Activated CD8-positive, alpha-beta memory T cell treated with anti-CD3 and anti-CD28 coated beads for 36 hours (primary cell): ENCODE measurements at regions not wholly inside any gene's neighbourhood (a gene's known extent, or its start where the extent isn't known, plus 50 kb on each side); places are given as distances from the start of the nearest gene placed in this dataset.
"Not testable (repeated sequence)": the region's sequence is repeated elsewhere in the genome, so short reads cannot be mapped to it uniquely, and the experiment has no call there.

Source experiments
- CTCF ChIA-PET: fragments of 350-600 bp; sonication (Branson Sonifier 250); formaldehyde crosslinking; loops from one replicate; lab custom pipeline; 2021; ENCODE audit warnings: antibody characterized with exemption; lab: Charles Lee
- POLR2A ChIA-PET: fragments of 350-600 bp; sonication (Branson Sonifier 250); formaldehyde crosslinking; loops from one replicate; lab custom pipeline; 2021; ENCODE audit warnings: antibody characterized with exemption; lab: Charles Lee

DNA sequence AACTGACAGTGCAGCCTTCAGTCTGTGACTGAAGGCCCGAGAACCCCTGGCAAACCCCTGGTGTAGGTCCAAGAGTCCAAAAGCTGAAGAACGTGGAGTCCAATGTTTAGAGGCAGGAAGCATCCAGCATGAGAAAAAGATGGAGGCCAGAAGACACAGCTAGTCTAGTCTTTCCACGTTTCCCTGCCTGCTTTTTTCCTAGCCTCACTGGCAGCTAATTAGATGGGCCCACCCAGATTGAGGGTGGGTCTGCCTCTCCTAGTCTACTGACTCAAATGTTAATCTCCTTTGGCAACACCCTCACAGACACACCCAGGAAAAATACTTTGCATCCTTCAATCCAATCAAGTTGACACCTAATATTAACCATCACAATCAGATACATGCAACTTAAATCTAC is 87.8 kb downstream of the TENT5D start:
- CTCF ChIA-PET, POLR2A ChIA-PET: not testable (repeated sequence)

- ChIA-PET CTCF (interaction anchor here (0.7 kb wide), 1 partner anchor 66 kb away, joined by 3 read pairs; no protein-coding TSS in a partner anchor), POLR2A (no interaction called here)
Measured at GRCh38 chrX:80511969-80512760, 91.9 kb downstream of the TENT5D start.

DNA sequence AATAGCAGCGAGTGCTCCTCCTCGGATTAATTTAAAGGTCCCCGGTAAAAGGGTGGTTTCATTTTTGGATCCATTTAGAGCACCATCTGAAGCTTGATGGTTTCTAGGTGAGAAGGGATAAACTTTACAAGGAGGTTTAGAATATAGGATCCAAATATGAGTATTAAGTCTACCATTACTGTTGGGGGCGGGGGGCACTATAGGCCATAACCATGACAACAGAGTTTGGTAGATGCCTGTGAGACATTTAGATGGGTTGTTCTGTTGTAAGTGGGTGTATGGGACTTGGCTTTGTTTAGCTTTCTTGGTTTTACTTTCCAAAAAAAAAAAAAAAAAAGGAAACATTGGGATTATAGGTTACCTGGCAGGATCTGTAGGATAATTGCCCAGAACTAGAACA is 92.7 kb downstream of the TENT5D start:
- POLR2A ChIA-PET, result no interaction called here
- CTCF ChIA-PET, result interaction anchor here (0.7 kb wide), 1 partner anchor 65 kb away, joined by 3 read pairs; no protein-coding TSS in a partner anchor

GRCh38 chrX:80513625-80514024 is 93.4 kb downstream of the TENT5D start:
- POLR2A ChIA-PET, result no interaction called here
- CTCF ChIA-PET, result no interaction called here

DNA sequence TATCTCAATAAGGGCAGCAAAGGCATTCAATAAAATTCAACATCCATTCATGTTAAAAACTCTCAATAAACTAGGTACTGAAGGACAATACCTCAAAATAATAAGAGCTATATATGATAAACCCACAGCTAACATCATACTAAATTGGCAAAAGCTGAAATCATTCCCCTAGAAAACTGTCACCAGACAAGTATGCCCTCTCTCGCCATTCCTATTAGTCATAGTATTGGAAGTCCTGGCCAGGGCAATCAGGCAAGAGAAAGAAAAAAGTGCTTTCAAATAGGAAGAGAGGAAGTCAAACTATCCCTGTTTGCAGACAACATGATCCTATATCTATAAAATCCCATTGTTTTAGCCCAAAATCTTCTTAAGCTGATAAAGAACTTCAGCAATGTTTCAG is 116.8 kb downstream of the TENT5D start:
- CTCF ChIA-PET, result no interaction called here

GRCh38 chrX:80550722-80551121 is 130.5 kb downstream of the TENT5D start:
- CTCF ChIA-PET, result no interaction called here

More for the DNA sequence above, 116.8 kb downstream of the TENT5D start:
- POLR2A ChIA-PET, result no interaction called here

GRCh38 chrX:80556148-80556547 is 135.9 kb downstream of the TENT5D start:
- CTCF ChIA-PET, result no interaction called here
- POLR2A ChIA-PET, result no interaction called here

More at GRCh38 chrX:80550722-80551121, 130.5 kb downstream of the TENT5D start:
- POLR2A ChIA-PET, result no interaction called here

GRCh38 chrX:80572636-80573035 is 152.4 kb downstream of the TENT5D start:
- ChIA-PET POLR2A (no interaction called here), CTCF (no interaction called here)

GRCh38 chrX:80573275-80573674 is 153.0 kb downstream of the TENT5D start:
- ChIA-PET POLR2A (no interaction called here), CTCF (no interaction called here)

- CTCF ChIA-PET, POLR2A ChIA-PET: not testable (repeated sequence)
Measured at GRCh38 chrX:80574486-80575086, 154.3 kb downstream of the TENT5D start.

DNA sequence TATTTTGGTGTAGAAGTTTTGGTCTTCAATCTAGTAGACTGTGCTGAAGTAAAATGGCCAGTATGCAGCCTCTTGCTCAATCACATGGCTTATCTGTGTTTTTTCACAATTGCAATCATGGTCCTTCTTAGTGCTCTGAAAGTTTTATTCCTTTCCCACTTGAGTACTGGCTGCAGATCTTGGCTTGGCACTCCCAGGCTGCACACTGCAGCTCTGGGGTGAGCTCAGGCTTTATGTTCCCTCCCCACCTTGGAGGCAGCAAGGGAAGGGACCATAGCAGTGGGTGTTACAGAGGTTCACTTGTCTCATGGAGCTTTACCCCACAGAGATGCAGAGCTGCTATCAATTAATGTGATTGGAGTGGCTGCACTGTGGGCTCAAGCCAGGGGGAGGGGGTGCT is 156.0 kb downstream of the TENT5D start:
- ChIA-PET POLR2A (no interaction called here), CTCF (no interaction called here)

GRCh38 chrX:80576806-80577533 is 156.7 kb downstream of the TENT5D start:
- ChIA-PET POLR2A (no interaction called here), CTCF (no interaction called here)

- ChIA-PET POLR2A (no interaction called here), CTCF (no interaction called here)
Measured at GRCh38 chrX:80578517-80579105, 158.4 kb downstream of the TENT5D start.

DNA sequence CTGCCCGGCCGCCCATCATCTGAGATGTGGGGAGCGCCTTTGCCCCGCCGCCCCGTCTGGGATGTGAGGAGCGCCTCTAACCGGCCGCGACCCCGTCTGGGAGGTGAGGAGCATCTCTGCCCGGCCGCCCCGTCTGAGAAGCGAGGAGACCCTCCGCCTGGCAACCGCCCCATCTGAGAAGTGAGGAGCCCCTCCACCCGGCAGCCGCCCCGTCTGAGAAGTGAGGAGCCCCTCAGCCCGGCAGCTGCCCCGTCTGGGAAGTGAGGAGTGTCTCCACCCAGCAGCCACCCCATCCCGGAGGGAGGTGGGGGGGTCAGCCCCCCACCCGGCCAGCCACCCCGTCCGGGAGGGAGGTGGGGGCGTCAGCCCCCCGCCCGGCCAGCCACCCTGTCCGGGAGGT is 170.7 kb downstream of the TENT5D start:
- CTCF ChIA-PET, result not testable (repeated sequence)

DNA sequence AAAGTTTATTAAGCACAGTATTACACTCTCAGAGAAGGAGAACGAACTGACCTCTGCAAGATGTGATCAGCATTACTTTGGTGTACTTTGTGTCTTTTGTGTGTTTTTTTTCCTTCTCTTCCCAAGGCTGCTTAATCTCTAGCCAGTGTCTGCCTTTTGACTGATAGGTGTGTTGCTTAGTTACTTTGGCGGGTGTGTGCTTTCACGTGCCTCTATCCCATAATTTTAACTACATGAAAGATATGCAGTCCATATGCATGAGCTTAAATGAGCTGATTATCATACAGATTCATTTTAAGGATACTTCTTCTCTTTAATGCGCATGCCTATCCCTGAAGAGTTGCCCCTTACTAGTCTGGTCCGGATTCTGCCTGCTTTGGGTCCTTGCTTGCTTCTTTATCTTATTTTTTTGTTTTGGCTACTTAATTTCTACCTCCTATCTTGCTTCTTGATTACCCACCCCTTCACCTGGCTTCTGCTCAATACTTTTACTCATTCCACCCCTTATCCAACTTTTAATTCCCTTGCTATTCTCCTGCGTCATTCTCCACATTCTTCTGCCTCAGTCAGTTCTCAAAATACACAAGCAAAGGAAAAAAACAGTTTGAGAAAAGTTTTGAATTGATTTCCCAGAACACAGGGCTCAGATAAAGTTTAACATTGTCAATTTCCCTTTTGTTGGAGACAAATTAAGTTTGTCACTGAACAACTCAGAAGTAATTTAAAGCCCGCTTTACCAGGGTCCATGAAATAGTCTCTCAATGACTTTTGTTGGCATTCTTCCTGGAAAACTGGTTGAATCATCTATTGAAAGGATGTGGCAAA is 182.0 kb downstream of the TENT5D start:
- POLR2A ChIA-PET, result no interaction called here
- CTCF ChIA-PET, result no interaction called here

More for the DNA sequence above, 170.7 kb downstream of the TENT5D start:
- POLR2A ChIA-PET, result not testable (repeated sequence)
